ENCODE measurements at regions not wholly inside any gene's neighbourhood (a gene's known extent, or its start where the extent isn't known, plus 50 kb on each side); places are given as distances from the start of the nearest gene placed in this dataset.

DNA sequence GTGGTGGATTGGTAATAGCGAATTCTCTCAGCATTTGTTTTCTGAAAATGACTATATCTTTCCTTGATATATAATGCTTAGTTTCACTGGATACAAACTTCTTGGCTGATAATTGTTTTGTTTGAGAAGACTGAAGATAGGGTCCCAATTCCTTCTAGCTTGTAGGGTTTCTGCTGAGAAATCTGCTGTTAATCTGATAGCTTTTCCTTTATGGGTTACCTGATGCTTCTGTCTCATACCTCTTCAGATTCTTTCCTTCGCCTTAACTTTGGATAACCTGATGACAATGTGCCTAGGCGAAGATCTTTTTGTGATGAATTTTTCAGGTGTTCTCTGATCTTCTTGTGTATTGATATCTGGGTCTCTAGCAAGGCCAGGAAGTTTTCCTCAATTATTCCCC, 94.7 kb upstream of the ACO1 start:
- no peak for DNase-seq (ENCODE audit: low spot score)

DNA sequence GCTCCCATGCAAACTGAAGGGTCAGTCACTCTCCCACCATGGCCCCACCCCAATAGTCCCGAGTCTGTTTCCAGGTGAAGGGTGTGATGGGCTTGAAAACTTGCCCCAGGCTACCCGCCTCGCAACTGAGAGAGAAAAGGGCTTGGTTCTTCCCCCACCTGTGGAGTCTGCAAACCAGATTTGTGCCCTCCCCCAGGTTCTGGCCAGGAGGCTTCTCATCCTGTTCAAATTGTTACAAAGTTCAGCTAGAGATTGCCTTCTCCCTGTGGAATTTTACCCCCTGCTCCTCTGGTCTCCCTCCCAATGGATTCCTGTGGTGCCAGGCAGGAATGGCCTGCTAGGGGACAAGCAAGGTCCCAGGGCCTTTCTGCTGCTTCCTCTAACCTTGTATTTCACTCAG, 93.1 kb upstream of the ACO1 start:
- no peak for DNase-seq (ENCODE audit: low spot score)

GRCh38 chr9:32292611-32293010, 91.8 kb upstream of the ACO1 start:
- DNase-seq (ENCODE audit: low spot score): no peak

DNA sequence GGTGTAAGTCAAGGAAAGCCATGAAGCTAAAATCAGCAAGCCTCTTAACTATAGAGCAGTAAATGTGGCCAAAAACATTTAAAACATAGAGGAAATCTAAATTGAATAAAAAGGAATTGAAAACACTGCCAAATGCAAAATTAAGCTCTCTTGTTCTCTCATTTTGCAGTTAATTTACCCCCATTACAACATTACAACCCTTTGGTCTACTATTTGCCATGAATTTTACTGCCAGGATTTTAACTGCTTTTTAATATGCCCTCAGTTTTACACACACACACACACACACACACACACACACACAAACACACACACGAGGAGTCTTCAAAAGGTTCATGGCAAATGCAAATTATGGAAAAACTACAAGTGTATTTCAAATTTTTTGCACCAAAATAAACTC, 91.4 kb upstream of the ACO1 start:
- DNase-seq (ENCODE audit: low spot score): no peak

DNA sequence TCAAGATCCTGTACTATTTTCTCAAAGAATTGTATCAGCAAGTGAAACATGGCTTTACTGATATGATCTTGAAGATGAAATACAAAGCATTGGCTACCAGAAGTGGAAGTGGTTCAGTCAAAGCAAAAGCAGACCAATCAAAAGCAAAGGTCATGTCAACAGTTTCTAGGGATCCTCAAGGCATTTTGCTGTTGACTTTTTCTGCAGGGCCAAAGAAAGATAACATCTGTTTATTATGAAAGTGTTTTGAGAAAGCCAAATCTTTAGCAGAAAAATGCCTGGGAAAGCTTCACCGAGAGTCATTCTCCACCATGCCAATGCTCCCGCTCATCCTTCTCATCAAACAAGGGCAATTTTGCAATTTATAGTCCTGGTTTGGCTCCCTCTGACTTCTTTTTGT, 90.3 kb upstream of the ACO1 start:
- DNase-seq (ENCODE audit: low spot score): no peak

GRCh38 chr9:32300373-32300772, 84.1 kb upstream of the ACO1 start:
- DNase-seq (ENCODE audit: low spot score): no peak

- DNase-seq (ENCODE audit: low spot score): no peak
Observed at GRCh38 chr9:32304495-32304894, 79.9 kb upstream of the ACO1 start.

GRCh38 chr9:32306006-32306405, 78.4 kb upstream of the ACO1 start:
- DNase-seq (ENCODE audit: low spot score): no peak

GRCh38 chr9:32319312-32319929, 65.0 kb upstream of the ACO1 start:
- no peak for DNase-seq (ENCODE audit: low spot score)

GRCh38 chr9:32322622-32323021, 61.8 kb upstream of the ACO1 start:
- no peak for DNase-seq (ENCODE audit: low spot score)

DNA sequence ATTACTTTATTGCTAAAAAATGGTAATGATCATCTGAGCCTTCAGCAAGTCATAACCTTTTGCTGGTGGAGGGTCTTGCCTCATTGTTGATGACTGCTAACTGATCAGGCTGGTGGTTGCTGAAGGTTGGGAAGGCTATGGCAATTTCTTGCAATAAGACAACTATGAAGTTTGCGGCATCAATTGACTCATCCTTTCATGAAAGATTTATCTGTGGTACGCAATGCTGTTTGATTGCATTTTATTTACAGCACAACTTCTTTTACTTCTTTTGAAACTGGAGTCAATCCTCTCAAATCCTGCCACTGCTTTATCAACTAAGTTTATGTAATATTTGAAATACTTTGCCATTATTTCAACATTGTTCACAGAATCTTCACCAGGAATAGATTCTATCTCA, 58.3 kb upstream of the ACO1 start:
- no peak for DNase-seq (ENCODE audit: low spot score)

DNA sequence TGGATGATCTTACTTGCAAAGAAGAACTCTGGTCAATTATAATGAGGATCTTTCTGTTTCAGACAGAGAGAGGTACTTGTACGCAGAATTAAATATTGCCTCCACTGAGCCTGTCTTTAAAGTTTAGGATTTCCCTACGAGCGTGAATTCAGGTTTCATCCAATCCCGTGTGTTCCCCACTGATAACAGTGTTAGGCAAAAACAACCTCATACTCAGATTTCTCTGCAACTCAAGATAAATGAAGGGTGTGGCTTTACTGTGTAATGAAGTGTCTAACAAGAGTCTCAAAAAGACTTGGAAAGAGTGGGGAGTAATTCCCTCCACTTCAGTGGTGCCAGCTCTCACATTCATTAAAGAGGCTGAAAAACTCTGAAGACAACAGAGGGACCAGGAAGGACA, 53.2 kb upstream of the ACO1 start:
- DNase-seq (ENCODE audit: low spot score): no peak

GRCh38 chr9:32334112-32334511, 50.3 kb upstream of the ACO1 start:
- DNase-seq (ENCODE audit: low spot score): no peak
